HCT116 (cell line): ENCODE measurements at regions not wholly inside any gene's neighbourhood (a gene's known extent, or its start where the extent isn't known, plus 50 kb on each side); places are given as distances from the start of the nearest gene placed in this dataset.

Experiments used
- ATAC-seq: fragments of 200-7000 bp; cut with Tn5 transposase; 2 replicates; pipeline ENCODE4 v1.9.1; 2020; ENCODE audit warnings: mild to moderate bottlenecking, moderate library complexity
- BruUV-seq: library from RNA; stranded (reverse); fragments of 400-500 nt; replicated peaks from 2 replicates; lab custom pipeline; 2021; lab: Mats Ljungman, UMichigan
- CTCF ChIA-PET: fragments of 300-600 bp; sonication (Branson Sonifier 250); formaldehyde crosslinking; loops from one replicate; lab custom pipeline; 2021; ENCODE audit warnings: antibody characterized with exemption; lab: Charles Lee
- POLR2A ChIA-PET: fragments of 300-600, 350-600 bp; sonication (Branson Sonifier 250); formaldehyde crosslinking; loops from one replicate; lab custom pipeline; 2021; ENCODE audit warnings: antibody characterized with exemption; lab: Charles Lee
- RAD21 ChIA-PET, 2 experiments: fragments of 300-600 bp; sonication (Branson Sonifier 250); formaldehyde crosslinking; loops; one replicate each; lab custom pipeline; 2023; ENCODE audit warnings: low total read pairs in 2 of 2; ENCODE audit not compliant: uncharacterized antibody in 2 of 2, unreplicated experiment in 2 of 2, low non-redundant PET in 1 of 2; lab: Charles Lee
- DNase-seq: peaks from one replicate; pipeline ENCODE4 v3.0.0-alpha.2; 2010; ENCODE audit warnings: low read depth, low spot score
- H2AFZ ChIP-seq: fragments of 200-600 bp; shearing (Covaris generic), sonication (generic); 2 replicates; pipeline ENCODE4 v1.6.1; 2017; ENCODE audit warnings: low read depth, mixed run types, mixed read lengths, antibody characterized with exemption, low read length; ENCODE audit not compliant: poor library complexity, severe bottlenecking
- H3K27ac ChIP-seq: 2 replicates; pipeline ENCODE4 v1.5.1; 2012; ENCODE audit warnings: low read depth, low read length
- H3K27me3 ChIP-seq: fragments of 200-600 bp; sonication (generic); 2 replicates; pipeline ENCODE4 v1.6.1; 2016; ENCODE audit warnings: mixed run types, low read length, mixed read lengths; ENCODE audit not compliant: insufficient read depth
- H3K36me3 ChIP-seq, 2 experiments: fragments of 200-500 bp in 1 of 2; fragments of 200-600 bp in 1 of 2; sonication (Bioruptor generic) in 1 of 2; sonication (generic) in 1 of 2; 2 replicates each; pipeline versions ENCODE4 v1.5.1 to v1.6.1; 2014 to 2016; ENCODE audit warnings: low read length in 2 of 2, inconsistent platforms in 1 of 2, mixed read lengths in 1 of 2, mixed run types in 1 of 2; ENCODE audit not compliant: insufficient read depth in 2 of 2, control insufficient read depth in 1 of 2
- H3K4me1 ChIP-seq, 2 experiments: fragments of 200-600 bp in 1 of 2; sonication (generic) in 1 of 2; 2 replicates each; pipeline versions ENCODE4 v1.5.1 to v1.6.1; 2012 to 2017; ENCODE audit warnings: low read length in 2 of 2, inconsistent platforms in 1 of 2, mild to moderate bottlenecking in 1 of 2, mixed read lengths in 1 of 2, mixed run types in 1 of 2, moderate library complexity in 1 of 2; ENCODE audit not compliant: insufficient read depth in 2 of 2, control insufficient read depth in 1 of 2
- H3K4me2 ChIP-seq: fragments of 200-600 bp; sonication (generic); 2 replicates; pipeline ENCODE4 v1.6.1; 2017; ENCODE audit warnings: mixed run types, low read length, mixed read lengths
- H3K4me3 ChIP-seq, 2 experiments: fragments of 200-600 bp in 1 of 2; sonication (generic) in 1 of 2; replicated peaks in 1 of 2; 2 replicates each; pipeline ENCODE4 v1.5.1; 2011 to 2016; ENCODE audit warnings: low read length in 2 of 2, control low read depth in 1 of 2, low read depth in 1 of 2, mild to moderate bottlenecking in 1 of 2, mixed read lengths in 1 of 2, mixed run types in 1 of 2
- H3K79me2 ChIP-seq: fragments of 200-600 bp; sonication (generic); 2 replicates; pipeline ENCODE4 v1.6.1; 2017; ENCODE audit warnings: mild to moderate bottlenecking, mixed run types, low read length, moderate library complexity, mixed read lengths; ENCODE audit not compliant: insufficient read depth
- H3K9ac ChIP-seq: fragments of 200-600 bp; sonication (generic); 2 replicates; pipeline ENCODE4 v1.6.1; 2016; ENCODE audit warnings: low read length, mixed read lengths
- H3K9me2 ChIP-seq: fragments of 200-600 bp; sonication (generic), shearing (Covaris generic); 2 replicates; pipeline ENCODE4 v1.6.1; 2017; ENCODE audit warnings: mixed run types, mild to moderate bottlenecking, moderate library complexity; ENCODE audit not compliant: insufficient read depth
- H3K9me3 ChIP-seq, 2 experiments: fragments of 200-500 bp in 1 of 2; fragments of 200-600 bp in 1 of 2; sonication (Bioruptor generic) in 1 of 2; sonication (generic) in 1 of 2; 2 replicates each; pipeline ENCODE4 v1.6.1; 2014 to 2017; ENCODE audit warnings: low read length in 2 of 2, mixed read lengths in 2 of 2, inconsistent platforms in 1 of 2, low read depth in 1 of 2, mild to moderate bottlenecking in 1 of 2, mixed run types in 1 of 2, moderate library complexity in 1 of 2; ENCODE audit not compliant: control insufficient read depth in 1 of 2, insufficient read depth in 1 of 2
- H4K20me1 ChIP-seq: fragments of 200-600 bp; sonication (generic), shearing (Covaris generic); 2 replicates; pipeline ENCODE4 v1.6.1; 2017; ENCODE audit warnings: mixed run types, mild to moderate bottlenecking, moderate library complexity; ENCODE audit not compliant: insufficient read depth
- CEBPB ChIP-seq: IDR thresholded peaks from 2 replicates; pipeline ENCODE4 v1.6.1; 2012; ENCODE audit warnings: low read depth
- EGR1 ChIP-seq: IDR thresholded peaks from 2 replicates; pipeline ENCODE4 v1.6.1; 2012; ENCODE audit warnings: low read depth
- ELF1 ChIP-seq: IDR thresholded peaks from 2 replicates; pipeline ENCODE4 v1.6.1; 2012; ENCODE audit warnings: low read depth, borderline replicate concordance
- EZH2 ChIP-seq: fragments of 200-600 bp; sonication (generic); IDR thresholded peaks from 2 replicates; pipeline ENCODE4 v1.6.1; 2017; ENCODE audit warnings: antibody characterized with exemption, mixed run types
- POLR2A ChIP-seq: IDR thresholded peaks from 2 replicates; pipeline ENCODE4 v1.7.0; 2011; ENCODE audit warnings: borderline replicate concordance; ENCODE audit not compliant: insufficient read depth, insufficient read length; ENCODE audit errors: extremely low read depth
- POLR2AphosphoS5 ChIP-seq: IDR thresholded peaks from 2 replicates; pipeline ENCODE4 v1.6.1; 2011; ENCODE audit warnings: mild to moderate bottlenecking, low read depth, low read length, moderate library complexity
- RAD21 ChIP-seq: IDR thresholded peaks from 2 replicates; pipeline ENCODE4 v1.6.1; 2012; ENCODE audit warnings: low read depth, mild to moderate bottlenecking
- SRF ChIP-seq: IDR thresholded peaks from 2 replicates; pipeline ENCODE4 v1.6.1; 2012; ENCODE audit warnings: low read depth
- TCF7L2 ChIP-seq: IDR thresholded peaks from 2 replicates; pipeline ENCODE4 v1.7.0; 2011; ENCODE audit warnings: borderline replicate concordance, inconsistent platforms; ENCODE audit not compliant: insufficient read depth, insufficient read length; ENCODE audit errors: extremely low read depth
- ZBTB33 ChIP-seq: IDR thresholded peaks from 2 replicates; pipeline ENCODE4 v1.6.1; 2011; ENCODE audit warnings: mild to moderate bottlenecking, low read length, moderate library complexity; ENCODE audit not compliant: insufficient replicate concordance; ENCODE audit errors: extremely low read depth
- ZFX ChIP-seq: fragments of 450-650 bp; IDR thresholded peaks from 2 replicates; pipeline ENCODE4 v1.6.1; 2017
- intact Hi-C: fragments of 100-400 bp; cut with micrococcal nuclease; formaldehyde crosslinking; loops from 2 replicates; pipeline ENCODE4 v1.10.0; 2022

GRCh38 chr4:59222221-59222620 is 1977.9 kb upstream of the ADGRL3 start:
- Histone ChIP-seq H2AFZ (no peak overlapping the region), H3K9me2 (no peaks in the 10 kb centered on the region), H3K4me1 (no peaks in the 10 kb centered on the region), H3K27ac (no peak overlapping the region), H3K79me2 (no peaks in the 10 kb centered on the region), H4K20me1 (no peaks in the 10 kb centered on the region), H3K27me3 (no peaks in the 10 kb centered on the region), H3K36me3 (no peaks in the 10 kb centered on the region), H3K9ac (no peak overlapping the region), H3K4me2 (no peak overlapping the region), H3K4me3 (no peak overlapping the region)
- intact Hi-C loops, result no loop called here
- ChIA-PET CTCF (no interaction called here), POLR2A (no interaction called here), RAD21 (no interaction called here)
- ATAC-seq (no peak), DNase-seq (no peak)
- TF ChIP-seq CEBPB, result no peak
- TF ChIP-seq, all 23 proteins: peak for 0
- H3K9me3 ChIP-seq, result peaks cover 11 to 22% of the 10 kb centered on the region in 2 experiments; a peak in 2 of 4 replicates
- BruUV-seq, result no TSS peak

- H3K27ac ChIP-seq, result no peak overlapping the region
- ATAC-seq, result no peak
- ChIA-PET RAD21 (no interaction called here), CTCF (no interaction called here), POLR2A (no interaction called here)
- no peaks in the 10 kb centered on the region for H3K79me2 ChIP-seq
- H4K20me1 ChIP-seq, result no peaks in the 10 kb centered on the region
- no peaks in the 10 kb centered on the region for H3K36me3 ChIP-seq
- H3K4me2 ChIP-seq, result no peak overlapping the region
- TF ChIP-seq CEBPB, result no peak
- TF ChIP-seq ZFX, result no peak
- no peak for DNase-seq
- no peak overlapping the region for H3K9ac ChIP-seq
- H2AFZ ChIP-seq, result no peak overlapping the region
- peaks cover 13 to 22% of the 10 kb centered on the region in 2 experiments; a peak in 2 of 4 replicates for H3K9me3 ChIP-seq
- no peak overlapping the region for H3K4me3 ChIP-seq
- BruUV-seq, result no TSS peak
- H3K4me1 ChIP-seq, result no peaks in the 10 kb centered on the region
- no peaks in the 10 kb centered on the region for H3K27me3 ChIP-seq
- intact Hi-C loops, result no loop called here
- no peaks in the 10 kb centered on the region for H3K9me2 ChIP-seq
These were observed 1976.7 kb upstream of the ADGRL3 start for GRCh38 chr4:59223292-59223941.

- intact Hi-C loops, result no loop called here
- no peaks in the 10 kb centered on the region for H3K79me2 ChIP-seq
- no peak overlapping the region for H3K4me3 ChIP-seq
- POLR2A ChIA-PET, result no interaction called here
- H3K27me3 ChIP-seq, result no peaks in the 10 kb centered on the region
- BruUV-seq, result no TSS peak
- no peak overlapping the region for H3K9ac ChIP-seq
- TF ChIP-seq ELF1, result no peak
- no peak for TF ChIP-seq POLR2AphosphoS5
- TF ChIP-seq TCF7L2, result no peak
- TF ChIP-seq EZH2, result no peak
- no peak for TF ChIP-seq ZBTB33
- no peak for TF ChIP-seq RAD21
- no peak for TF ChIP-seq SRF
- TF ChIP-seq EGR1, result no peak
- TF ChIP-seq POLR2A, result no peak
- CTCF ChIA-PET, result no interaction called here
- RAD21 ChIA-PET, result no interaction called here
- H2AFZ ChIP-seq, result no peak overlapping the region
- no peaks in the 10 kb centered on the region for H3K36me3 ChIP-seq
- ATAC-seq (no peak), DNase-seq (no peak)
- no peak overlapping the region for H3K27ac ChIP-seq
- H3K9me2 ChIP-seq, result no peaks in the 10 kb centered on the region
- no peak overlapping the region for H3K4me2 ChIP-seq
- no peaks in the 10 kb centered on the region for H4K20me1 ChIP-seq
- H3K9me3 ChIP-seq, result peaks cover 4 to 18% of the 10 kb centered on the region in 2 experiments; a peak in 3 of 4 replicates
- H3K4me1 ChIP-seq, result no peaks in the 10 kb centered on the region
These were observed 1961.9 kb upstream of the ADGRL3 start for GRCh38 chr4:59238212-59238611.
